HS-5 (cell line): ENCODE measurements at regions not wholly inside any gene's neighbourhood (a gene's known extent, or its start where the extent isn't known, plus 50 kb on each side); places are given as distances from the start of the nearest gene placed in this dataset.
"Not testable (repeated sequence)": the region's sequence is repeated elsewhere in the genome, so short reads cannot be mapped to it uniquely, and the experiment has no call there.

Experiments
- DNase-seq: peaks from one replicate; pipeline ENCODE4 v3.0.0-alpha.2; 2012; ENCODE audit warnings: low read depth

GRCh38 chr1:96597218-96597617 lies 124.4 kb upstream of the PTBP2 start:
- DNase-seq = no peak

GRCh38 chr1:96598416-96599168 lies 123.0 kb upstream of the PTBP2 start:
- no peak for DNase-seq

GRCh38 chr1:96604620-96605019 lies 117.0 kb upstream of the PTBP2 start:
- not testable (repeated sequence) for DNase-seq

- DNase-seq = not testable (repeated sequence)
These were observed 104.2 kb upstream of the PTBP2 start for GRCh38 chr1:96617375-96617774.

GRCh38 chr1:96632045-96632664 lies 89.4 kb upstream of the PTBP2 start:
- no peak for DNase-seq

GRCh38 chr1:96633695-96634094 lies 87.9 kb upstream of the PTBP2 start:
- no peak for DNase-seq

GRCh38 chr1:96634883-96635282 lies 86.7 kb upstream of the PTBP2 start:
- DNase-seq = no peak

- no peak for DNase-seq
These were observed 80.3 kb upstream of the PTBP2 start for GRCh38 chr1:96641282-96641681.

- DNase-seq = no peak
These were observed 78.1 kb upstream of the PTBP2 start for GRCh38 chr1:96643519-96643918.

GRCh38 chr1:96649301-96649700 lies 72.3 kb upstream of the PTBP2 start:
- DNase-seq = no peak

- no peak for DNase-seq
These were observed 70.1 kb upstream of the PTBP2 start for GRCh38 chr1:96651517-96651916.

- DNase-seq = no peak
These were observed 61.5 kb upstream of the PTBP2 start for GRCh38 chr1:96660051-96660450.

GRCh38 chr1:96660503-96660902 lies 61.1 kb upstream of the PTBP2 start:
- no peak for DNase-seq
